GM19438 (cell line): ENCODE measurements at regions not wholly inside any gene's neighbourhood (a gene's known extent, or its start where the extent isn't known, plus 50 kb on each side); places are given as distances from the start of the nearest gene placed in this dataset.

Experiments used
- ATAC-seq: cut with Tn5 transposase; IDR thresholded peaks from one replicate; pipeline ENCODE4 v1.9.1; 2021; ENCODE audit warnings: low read depth; ENCODE audit not compliant: unreplicated experiment

DNA sequence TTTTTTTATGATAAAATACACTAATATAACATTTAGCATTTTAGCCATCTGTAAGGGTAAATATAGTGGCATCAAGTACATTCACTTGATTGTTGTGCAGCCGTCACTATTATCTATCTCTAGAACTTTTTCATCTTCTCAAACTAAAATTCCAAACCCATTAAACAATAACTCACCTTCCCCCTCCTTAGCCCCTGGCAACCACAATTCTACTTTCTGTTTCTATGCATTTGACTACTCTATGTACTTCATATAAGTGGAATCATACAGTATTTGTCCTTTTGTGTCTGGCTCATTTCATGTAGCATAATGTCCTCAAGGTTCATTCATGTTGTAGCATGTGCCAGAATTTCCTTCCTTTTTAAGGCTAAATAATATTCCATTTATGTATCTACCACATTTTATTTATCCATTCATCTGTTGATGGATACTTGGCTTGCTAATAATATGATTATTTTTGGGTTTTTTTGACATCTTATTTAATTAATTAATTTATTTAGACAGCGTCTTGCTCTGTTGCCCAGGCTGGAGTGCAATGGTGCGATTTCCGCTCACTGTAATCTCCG, 69.6 kb upstream of the MACF1 start:
- no peak for ATAC-seq

- no peak for ATAC-seq
These were observed 67.9 kb upstream of the MACF1 start for GRCh38 chr1:39136638-39137037.

GRCh38 chr1:39139723-39140360, 64.7 kb upstream of the MACF1 start:
- ATAC-seq: no peak

- no peak for ATAC-seq
These were observed 62.6 kb upstream of the MACF1 start for GRCh38 chr1:39141925-39142324.

GRCh38 chr1:39142401-39143060, 62.0 kb upstream of the MACF1 start:
- ATAC-seq: no peak

DNA sequence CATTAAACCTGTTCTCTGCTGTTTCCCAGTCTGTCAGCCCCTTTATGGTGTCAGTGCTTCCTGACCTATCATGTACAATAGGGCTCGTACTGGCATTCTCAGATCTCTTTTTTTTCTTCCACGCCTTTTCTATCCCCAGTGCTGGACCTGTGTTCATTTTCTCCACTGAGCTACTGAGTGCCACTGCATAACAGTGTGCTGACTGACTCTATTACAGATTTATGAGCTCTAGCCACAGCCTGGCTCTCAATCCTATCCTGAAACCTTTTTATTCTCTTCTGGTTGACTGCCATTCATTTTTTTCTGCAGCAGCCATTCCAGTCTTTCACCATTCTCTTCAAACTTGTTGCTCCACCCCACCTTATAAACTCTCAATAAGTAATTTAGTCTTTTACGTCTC, 59.6 kb upstream of the MACF1 start:
- no peak for ATAC-seq

DNA sequence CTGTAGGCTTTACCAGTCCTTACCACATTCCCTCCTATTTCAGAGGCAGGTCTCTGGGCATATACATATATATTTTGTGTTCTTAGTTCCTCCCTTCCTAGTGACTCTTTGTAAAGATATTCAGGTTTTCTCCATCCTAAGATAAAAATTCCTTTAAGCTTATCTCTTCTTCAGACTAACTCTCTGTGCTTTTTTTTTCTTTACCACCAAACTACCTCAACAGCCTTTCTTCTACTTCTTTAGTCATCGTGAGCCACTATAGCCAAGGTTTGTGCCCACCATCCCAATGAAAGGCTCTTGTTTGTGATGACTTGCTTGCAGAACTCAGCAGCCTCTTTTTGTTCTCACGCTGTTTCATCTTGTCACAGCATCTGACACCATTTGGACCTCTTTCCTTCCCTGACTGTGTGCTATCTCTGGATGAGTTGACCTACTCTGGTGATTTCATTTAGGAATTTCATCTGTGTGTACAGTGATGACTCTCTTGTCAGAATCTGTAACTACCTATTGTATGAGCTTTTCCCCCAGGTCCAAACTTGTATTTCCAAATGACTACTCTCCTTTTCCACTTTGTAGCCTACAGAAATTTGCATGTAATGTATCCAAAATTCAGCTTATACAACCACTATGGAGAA, 59.0 kb upstream of the MACF1 start:
- ATAC-seq: no peak

- no peak for ATAC-seq
These were observed 57.8 kb upstream of the MACF1 start for GRCh38 chr1:39146681-39147080.

DNA sequence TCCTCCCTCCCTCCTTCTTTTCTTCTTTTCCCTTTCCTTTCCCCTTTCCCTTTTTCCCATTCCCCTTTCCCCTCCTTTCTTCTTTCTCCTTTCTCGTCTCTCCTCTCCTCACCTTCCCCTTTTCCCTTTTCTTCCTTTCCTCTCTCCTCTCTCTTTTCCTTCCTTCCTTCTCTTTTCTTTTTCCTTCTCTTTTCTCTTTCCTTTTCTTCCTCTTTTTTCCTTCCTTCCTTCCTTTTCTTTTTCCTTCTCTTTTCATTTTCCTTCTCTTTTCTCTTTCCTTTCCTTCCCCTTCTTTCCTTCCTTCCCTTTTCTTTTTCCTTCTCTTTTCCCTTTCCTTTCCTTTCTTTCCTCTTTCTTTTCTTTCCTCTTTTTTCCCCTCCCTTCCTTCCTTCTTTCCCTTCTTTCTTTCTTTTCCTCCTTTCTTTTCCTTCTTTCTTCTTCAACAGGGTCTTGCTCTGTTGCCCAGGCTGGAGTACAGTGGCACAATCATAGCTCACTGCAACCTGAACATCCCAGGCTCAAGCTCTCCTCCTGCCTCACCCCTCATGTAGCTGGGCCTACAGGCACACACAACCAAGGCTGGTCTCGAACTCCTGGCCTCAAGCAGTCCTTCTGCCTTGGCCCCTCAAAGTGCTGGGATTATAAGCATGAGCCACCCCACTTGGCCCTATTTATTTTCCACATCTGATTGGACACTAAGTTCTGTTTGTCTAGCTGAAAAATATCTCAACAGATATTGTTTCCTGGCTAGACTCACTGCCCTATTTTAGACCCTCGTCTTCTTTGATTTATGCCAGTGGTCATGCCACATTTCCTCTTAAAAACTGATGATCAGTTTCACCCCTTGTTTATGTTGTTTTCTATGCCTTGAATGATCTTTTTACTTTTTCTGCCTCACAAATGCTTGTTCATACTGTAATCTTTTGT, 57.1 kb upstream of the MACF1 start:
- ATAC-seq: no peak

DNA sequence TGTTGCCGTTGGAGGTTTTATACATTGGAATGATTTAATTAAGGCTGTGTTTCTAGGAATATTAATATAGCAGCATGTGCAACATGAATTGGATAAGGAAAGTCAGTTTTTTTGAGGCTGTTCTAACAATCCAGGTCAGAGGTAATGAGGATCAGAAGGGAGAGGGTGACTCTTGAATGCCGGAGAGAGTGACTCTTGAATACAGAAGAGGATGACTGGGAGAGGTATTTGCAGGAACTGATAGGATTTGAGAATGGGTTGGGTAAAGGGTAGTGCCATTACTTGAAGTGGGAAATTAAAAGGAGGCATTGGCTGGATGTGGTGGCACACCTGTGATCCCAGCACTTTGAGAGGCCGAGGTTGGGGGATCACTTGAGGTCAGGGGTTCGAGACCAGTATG, 55.6 kb upstream of the MACF1 start:
- no peak for ATAC-seq

GRCh38 chr1:39149509-39149908, 55.0 kb upstream of the MACF1 start:
- no peak for ATAC-seq

- no peak for ATAC-seq
These were observed 53.7 kb upstream of the MACF1 start for GRCh38 chr1:39150779-39151178.

DNA sequence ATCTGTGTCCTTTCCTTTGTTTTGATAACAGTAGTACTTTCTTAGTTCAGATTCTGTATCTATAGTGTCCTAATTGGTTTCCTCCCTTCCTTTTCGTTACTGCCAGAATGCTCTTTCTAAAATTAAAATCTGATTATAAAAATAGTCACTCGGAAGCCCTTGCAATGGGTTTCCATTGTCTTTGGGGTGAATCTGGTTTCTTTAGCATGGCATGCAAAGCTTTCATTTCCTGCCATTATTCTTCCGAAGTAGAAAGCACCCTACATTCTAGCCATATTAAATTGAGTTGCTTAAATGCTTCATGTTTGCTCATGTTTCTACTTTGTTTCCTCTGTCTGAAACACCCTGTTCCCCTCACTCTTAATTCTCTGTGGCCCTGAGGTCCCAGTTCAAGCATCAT, 53.2 kb upstream of the MACF1 start:
- ATAC-seq: no peak

DNA sequence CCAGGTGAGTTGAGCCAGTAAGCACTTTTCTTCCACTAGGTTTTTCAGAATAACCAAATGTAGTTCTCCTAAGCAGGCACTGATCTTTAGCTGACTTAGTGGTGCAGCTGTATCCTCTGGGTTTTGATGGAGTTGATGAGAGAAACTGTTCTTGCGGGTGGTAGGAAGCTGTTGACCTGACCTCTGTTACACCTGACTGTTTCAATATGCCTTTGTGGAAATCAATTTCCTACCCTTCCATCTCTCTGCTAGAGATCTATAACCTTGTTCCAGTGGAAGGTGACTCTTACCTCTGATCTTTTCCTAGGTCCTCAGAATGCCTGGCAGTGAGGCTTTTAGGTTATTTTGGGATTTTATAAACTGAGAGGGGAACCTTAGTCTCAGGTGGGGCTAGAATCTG, 51.6 kb upstream of the MACF1 start:
- no peak for ATAC-seq

- no peak for ATAC-seq
These were observed 50.8 kb upstream of the MACF1 start for GRCh38 chr1:39153684-39154083.

DNA sequence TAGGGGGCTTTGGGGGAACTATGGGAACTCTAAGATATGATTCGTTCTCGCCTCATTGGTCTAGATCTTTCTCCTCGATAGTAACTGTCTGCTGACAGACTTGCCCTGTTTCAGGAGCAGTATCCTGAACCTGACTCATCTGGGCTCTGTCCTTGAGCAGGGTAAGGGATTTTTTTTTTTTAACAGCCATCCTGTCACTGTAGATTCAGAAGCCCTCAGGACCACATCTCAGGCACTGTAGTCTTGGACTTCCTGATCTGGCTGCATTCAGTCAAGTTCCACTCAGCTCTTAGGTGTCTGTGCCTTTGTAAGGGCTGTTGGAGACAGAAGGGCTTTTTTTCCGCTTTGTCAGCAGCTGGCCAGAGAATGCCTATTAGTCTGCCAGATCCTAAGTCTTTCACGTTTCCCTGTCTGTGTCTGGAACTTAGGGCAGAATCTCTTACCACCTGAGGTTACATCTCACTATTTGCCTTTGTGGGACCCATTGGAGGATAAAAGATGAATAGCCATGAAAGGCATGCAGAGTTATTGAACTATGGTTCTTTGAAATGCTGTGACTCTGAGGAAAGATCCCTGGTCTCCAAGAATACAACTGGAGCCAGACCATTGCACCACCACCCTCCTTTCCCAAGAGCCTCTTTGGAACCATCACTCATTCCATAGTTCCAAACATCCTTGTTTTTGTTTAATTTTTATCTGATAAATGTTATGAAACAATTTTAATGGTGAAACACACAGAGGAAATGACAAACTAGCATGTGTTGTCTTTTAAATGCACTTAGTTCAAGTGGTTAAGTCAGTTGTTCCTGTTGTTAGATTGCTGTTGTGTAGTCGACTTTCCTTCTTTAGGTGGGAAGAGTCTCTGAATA, 49.7 kb upstream of the MACF1 start:
- ATAC-seq: no peak
